SHP77 treated with DMSO at 0.1 percent for 48 hours (cell line): ENCODE measurements at regions not wholly inside any gene's neighbourhood (a gene's known extent, or its start where the extent isn't known, plus 50 kb on each side); places are given as distances from the start of the nearest gene placed in this dataset.
A peak's percentile ranks its signal among the peaks of the same experiment; 100 is the strongest.

Source experiments
- DNase-seq: peaks from one replicate; lab custom pipeline; 2025; lab: John Stamatoyannopoulos, UW

DNA sequence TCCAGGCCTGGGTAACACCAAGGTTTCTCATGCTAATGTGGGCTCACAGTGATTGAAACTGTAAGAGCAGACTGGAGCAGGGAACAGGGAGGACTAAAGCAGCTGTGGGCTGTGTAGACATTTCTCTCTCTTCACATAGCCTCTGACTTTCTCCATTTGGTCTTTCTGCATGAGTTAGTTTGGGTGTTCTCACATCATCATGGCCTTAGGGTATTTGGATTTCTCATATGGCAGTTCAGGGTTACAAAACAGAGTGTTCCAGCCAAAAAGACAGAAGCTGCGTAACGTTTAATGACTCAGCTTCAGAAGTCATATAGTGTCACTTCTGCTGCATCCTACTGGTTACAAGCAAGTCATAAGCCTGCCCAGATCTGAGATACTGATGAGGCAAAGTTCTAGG lies 52.0 kb upstream of the OSBPL8 start:
- no peak for DNase-seq

DNA sequence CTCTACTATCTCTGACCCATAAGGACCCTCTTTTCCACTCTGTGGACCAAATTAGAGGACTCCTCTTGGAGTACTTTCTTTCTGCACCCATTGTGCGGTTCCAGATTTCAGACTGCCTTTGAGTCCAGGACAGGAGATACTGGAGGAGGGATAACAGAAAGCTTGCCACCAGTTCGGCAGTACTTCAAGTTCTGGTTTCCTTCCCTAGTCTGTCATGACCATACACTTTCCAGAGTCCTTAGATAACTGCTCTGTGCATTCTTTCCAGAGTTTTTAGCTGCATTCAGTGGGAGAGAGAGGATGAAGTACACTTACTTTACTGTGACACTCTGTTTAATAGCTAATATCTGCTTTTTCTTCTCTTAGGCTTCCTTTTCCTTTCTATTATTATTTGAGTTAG lies 54.8 kb upstream of the OSBPL8 start:
- DNase-seq: no peak

DNA sequence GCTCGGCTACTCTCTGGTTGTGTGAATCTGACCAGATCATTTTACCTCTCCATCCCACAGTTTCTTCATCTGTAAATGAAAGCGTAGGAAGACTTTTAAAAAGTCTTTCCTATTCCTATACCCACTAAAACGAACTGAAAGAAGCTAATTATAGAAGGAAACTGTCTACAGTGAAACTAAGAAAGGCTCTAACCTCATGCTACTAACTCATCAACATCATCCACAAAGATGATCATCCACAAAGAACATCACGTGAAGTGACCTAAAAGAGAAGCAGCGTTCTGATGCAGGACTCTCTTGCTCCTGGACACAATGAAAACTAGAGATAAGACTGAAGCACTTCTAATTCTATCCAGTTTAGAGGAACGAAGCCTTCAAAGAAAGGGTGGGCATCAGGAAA lies 58.5 kb upstream of the OSBPL8 start:
- no peak for DNase-seq

DNA sequence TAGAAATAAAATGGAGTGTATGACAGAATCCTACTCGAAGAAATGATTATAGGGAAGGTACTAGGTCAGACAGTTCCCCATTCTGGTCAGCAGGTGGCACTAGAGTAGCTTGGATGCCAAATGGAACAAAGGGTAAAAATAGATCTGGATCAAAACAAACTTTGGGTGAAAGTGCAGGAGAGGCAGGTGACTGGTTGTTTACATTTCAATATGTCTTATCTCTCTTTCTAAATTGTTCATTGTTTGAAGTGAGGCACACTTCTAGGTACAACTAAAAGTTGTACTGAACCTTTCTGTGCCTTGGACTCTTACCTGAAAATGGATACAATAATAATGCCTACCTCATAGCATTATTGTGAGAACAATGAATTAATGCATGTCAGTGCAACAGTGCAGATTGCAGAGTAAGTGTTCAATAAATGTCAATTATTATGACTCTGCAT lies 62.0 kb upstream of the OSBPL8 start:
- DNase-seq: peak; percentile 34

DNA sequence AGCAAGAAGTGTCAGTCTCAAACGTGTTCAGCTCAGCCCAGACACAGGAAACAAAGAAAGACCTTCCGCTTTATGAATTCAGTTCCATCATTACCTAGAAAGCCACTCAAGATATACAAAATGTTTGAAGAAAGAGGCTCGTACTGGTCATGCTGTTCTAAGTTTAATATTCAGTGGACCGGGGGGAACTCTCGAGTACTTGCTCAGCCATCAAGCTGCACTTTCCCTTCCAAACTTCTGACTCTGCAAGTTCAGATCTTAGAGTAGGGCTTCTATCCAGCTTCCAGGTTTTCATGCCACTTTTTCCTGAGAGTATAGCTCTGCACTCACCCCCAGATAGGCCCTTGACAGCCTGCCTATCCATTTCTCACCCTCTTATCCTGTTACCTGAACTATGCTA lies 62.8 kb upstream of the OSBPL8 start:
- no peak for DNase-seq

DNA sequence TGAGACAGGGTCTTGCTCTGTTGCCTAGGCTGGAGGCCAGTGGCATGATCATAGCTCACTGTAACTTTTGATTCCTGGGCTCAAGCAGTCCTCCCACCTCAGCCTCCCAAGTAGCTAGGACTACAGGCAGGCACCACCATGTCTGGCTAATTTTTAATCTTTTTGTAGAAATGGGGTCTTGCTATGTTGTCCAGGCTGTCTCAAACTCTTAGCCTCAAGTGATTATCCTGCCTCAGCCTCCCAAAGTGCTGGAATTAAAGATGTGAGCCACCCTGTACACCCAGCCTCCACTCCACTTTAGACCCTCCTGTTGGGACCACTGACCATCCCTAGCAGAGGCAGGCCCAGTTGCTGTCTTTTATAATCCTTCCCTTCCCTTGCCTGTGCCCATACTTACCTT lies 63.3 kb upstream of the OSBPL8 start:
- no peak for DNase-seq

DNA sequence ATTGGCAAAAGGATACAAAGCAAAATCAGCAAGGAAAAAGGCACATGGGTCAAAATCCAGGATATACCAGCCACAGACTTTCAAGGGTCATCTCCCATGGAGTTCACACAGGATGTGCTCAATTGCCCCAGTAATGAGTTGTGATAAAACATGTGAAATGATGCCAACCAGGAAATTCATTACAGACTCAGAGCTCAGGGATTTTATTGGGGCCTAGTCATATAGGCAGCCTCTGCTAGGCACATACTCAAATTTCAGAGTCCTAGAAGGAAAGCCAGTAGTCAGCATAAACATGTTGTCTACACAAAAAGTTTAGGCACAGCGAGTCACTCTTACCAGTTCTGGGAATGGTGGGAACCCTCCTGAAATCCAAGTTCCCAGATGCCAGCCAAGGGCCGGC lies 64.4 kb upstream of the OSBPL8 start:
- DNase-seq: no peak

DNA sequence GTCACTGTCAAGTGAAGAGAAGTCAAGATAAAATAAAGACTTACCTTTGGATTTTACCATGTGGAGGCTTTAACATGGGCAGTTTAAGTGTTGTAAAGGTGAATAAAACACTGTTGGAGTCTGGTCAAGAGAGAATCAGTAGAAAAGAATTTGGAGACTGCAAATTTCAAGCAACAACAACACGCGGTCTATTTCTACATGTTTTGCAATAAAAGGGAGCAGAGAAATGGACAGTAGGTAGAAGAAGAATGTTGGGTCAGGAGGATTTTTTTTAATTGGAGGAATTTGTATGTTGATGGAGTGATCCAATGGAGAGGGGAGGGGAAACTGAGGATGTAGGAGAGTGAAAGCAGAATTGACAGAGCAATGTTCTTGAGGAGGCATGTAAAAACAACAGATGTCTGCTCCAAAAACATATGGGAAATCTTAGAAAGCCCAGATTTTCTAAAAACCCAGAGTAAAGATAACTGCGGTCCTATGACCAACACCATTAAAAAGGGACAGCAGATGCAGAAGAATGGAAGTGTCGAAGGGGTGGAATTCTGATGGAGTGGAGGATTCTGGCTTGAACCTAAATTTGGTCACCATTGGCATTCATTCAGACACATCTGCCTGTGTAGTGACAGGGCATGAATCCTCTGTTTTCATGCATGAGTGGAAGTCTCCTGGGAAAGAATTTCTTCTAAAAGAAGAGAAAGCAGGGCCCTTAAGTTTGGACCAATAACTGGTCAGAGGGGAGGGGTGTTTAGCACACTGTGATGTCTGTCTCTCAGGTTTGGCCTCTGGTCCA lies 68.0 kb upstream of the OSBPL8 start:
- no peak for DNase-seq

DNA sequence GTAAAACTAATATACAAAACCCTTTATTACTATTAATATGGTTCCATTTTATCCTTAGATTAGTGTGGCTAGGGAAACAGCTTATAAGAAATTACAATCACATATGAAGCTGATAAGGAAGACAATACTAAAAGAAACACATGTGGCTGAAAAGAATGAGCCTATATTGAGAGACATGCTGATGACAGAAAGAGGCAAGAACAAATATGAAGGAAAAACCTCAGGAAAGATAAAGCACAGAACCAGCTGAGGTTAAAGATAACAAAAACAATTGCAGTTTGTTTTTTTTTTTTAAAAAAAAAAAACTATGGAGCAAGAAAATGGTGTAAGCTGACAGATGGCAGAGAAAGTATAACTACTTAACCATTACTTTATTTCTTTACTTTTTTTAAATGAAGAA lies 69.2 kb upstream of the OSBPL8 start:
- DNase-seq: no peak

DNA sequence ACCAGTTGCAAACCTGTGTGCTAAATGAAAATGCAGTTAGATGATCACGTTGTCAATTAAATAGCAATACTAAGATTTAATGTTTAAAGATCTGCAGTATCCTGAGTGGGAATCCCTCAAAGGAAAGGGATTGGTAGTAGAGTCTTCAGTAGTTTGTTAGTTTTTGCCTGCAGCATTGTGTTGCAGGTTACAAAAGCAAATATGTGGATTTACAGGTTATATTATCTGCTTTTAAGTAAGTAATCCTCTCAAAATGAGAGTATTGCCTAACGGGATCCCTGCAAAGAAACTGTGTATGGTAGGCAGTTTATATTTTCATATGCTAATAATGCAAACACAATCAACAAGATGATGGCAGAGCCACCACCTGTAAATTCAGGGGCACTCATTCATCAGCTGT lies 72.2 kb upstream of the OSBPL8 start:
- no peak for DNase-seq

DNA sequence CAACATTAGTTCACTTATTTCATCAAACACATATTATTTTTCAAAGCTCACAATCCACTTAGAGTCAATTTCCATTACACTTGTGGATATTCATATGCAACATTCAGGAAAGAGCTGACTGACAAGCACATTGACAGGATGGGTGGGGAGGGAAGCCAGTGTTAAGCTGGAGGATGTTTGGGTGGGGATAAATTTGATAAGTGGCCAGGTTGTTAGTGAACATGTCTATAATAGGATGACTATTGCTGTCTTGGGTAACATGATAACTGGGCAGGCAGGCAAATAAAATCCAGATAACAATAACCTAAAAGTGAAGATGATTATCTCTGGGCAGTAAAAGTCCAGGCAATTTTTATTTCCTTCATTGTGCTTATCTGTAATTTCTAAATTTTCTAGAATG lies 73.8 kb upstream of the OSBPL8 start:
- no peak for DNase-seq

DNA sequence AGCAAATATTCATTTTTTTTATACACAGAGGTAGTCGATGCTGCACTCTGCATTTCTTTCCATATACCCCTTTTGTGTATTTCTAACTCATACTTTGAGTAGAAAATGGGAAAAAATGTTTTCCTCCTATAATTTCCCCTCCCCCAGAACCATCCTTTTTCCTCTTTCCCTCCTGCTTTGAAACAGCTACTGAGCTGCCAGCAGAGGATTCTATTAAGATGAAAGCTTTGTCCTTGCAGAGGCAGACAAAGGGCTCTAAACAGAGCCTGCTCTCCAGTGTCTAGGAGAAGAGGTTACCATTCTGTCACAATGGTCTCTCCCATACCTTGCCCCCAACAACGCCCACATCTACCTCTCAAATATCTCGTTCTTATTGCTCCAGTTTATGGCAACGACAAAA lies 74.6 kb upstream of the OSBPL8 start:
- no peak for DNase-seq

DNA sequence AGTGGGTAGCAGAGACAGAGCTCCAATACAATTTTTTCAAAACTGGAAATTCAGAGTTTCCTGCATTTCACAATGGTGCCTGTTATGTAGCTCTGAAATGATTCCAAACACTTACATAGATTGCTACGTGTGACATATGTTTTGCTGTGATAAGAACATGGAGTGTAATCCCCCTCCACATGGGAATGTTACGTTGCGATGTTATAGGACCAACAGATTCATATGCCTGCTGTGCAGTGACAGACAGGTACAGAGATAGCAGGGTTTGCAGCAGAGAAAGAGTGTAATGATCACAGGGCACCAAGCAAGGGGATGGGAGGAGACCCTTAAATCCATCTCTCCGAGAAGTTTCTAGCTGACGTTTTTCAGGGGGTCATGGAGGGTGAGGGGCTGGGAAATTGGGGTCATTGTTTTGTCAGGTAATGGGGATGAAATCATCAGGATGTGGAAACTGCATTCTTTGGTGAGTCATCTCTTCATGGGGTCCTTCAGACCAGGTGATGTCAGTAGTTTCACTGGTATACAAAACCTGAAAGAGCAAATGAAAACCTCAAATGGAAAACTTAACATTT lies 76.6 kb upstream of the OSBPL8 start:
- no peak for DNase-seq

DNA sequence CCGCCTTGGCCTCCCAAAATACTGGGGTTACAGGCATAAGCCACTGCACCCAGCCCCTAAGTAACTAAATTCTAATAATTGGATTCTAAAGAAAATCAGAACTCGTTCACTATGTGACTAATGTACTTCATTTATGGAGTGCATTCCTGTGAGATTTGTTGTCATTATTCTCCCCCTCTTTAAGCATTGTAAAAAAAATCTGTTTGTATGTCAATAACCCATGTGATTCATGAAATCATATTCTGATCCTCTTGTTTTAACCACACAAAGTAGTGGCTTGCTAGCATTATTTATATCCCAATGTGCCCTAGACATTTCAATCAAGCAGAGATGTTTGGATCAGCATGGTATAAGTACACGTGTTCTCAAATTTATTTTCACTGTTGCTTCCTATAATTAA lies 78.2 kb upstream of the OSBPL8 start:
- DNase-seq: no peak

DNA sequence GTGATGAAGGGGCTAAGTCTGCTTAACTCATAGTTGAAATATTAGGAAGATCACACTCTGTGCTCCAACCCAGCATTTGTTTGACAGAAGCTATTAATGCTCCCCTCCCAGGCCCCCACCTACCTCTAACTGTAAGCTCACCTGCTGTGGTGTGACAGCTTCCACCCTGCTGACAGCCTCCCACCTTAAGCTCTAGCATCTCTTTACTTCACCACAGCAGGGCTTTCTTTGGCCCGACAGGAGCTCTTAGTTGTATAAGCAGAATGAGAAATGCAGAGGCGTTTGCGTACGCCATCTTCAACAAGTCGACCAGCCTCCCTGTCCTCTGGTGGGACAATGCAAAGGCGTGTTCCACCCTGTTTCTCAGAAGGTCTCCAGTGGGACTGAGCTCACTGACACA lies 80.1 kb upstream of the OSBPL8 start:
- DNase-seq: no peak

DNA sequence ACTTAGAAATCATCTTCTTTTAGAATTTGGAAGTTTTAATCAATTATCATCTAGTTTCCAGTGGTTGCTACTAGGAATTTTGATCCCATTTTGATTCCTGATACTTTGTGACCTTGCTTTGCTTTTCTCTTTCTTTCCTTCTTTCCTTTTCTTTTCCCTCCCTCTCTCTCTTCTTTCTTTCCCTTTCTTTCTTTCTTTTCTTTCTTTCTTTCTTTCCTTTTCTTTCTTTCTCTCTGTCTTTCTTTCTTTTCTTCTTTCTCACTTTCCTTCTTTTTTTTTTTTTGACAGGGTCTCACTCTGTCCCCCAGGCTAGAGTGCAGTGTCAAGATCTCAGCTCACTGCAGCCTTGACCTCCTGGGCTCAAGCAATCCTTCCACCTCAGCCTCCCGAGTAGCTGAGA lies 81.5 kb upstream of the OSBPL8 start:
- DNase-seq: no peak

DNA sequence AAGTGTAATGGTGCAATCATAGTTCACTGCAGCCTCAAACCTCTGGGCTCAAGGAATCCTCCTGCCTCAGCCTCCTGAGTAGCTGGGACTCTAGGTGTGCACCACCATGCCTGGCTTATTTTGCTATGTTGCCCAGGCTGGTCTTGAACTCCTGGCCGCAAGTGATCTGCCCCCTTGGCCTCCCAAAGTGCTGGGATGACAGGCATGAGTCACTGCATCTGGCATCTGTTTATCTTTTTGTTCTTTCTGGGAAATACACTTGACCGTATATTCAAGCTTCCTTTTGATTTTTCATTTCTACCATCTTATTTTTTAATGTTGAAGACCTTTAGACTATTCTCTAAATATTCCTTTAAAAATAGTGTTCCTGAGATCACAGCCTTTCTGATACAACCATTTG lies 82.4 kb upstream of the OSBPL8 start:
- DNase-seq: no peak

DNA sequence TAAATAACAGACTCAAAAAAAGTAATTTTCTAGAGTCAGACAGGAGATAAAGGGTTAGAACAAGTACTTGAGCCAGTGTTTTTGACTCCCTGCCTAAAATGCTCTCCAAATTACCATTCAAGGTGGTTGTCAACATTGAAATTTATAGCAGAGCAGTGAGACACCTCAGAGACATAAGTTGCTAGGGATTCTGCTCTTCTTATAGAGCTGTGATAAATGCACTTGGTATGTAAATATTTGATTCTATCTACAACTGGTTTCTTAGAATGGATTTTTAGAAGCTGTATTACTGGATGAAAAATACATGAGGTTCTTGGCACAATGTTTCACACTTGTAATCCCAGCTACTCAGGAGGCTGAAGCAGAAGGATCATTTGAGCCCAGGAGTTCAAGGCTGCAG lies 83.9 kb upstream of the OSBPL8 start:
- DNase-seq: no peak

DNA sequence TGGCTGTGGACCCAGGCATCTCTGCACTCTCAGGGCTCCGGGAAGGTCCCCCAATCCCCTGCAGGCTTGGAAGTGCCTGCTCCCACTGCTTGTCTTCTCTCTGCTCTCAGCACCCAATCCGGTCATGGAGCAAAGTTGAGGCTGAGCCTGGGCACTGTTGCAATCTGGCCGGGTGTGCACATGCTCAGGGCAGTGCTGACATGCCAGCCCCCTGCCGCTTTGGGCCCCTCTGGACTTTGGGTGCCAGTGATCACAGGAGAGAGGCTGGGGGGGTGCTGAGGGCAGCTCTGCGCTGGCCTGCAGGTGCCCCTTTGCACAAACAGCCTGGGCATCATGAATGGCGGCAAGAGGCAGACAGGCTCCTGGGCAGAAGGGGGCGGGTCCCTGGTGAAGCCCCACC lies 85.4 kb upstream of the OSBPL8 start:
- DNase-seq: no peak

DNA sequence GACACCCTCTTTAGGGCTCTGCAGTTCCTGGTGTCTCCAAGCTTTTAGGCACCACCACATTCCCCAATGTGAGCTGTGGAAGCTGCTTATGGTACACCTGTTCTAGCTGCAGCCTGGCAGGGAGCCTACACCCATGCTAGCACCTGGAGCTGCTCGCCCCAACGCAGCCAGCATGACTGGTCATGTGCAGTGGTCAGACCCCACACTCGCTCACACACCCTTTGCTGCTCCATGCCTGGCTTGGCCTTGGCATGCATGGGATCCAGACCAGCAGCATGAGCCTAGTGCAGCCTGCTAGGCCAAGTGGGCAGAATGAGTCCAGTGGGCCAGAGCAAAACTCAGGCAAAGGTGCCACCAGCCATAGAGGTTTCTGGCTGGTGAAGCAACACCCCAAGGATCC lies 86.4 kb upstream of the OSBPL8 start:
- no peak for DNase-seq

DNA sequence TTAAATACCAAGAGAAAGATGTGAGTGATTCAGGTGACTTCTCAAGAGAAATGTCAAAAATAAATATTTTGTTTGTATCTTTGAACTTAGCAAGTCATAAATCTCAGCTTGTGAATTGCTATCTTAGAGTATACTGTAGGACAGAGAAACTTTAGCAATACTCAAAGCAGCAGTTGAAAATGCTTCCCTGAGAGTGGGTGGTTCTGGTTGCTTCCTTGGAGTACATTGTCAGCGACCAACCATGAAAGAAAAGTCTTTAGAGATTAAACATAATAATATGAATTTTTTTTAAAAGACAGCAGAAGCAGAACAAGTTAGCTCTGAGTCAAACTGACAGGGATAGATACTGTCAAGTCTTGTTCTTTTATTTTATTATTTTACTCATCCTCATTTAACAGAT lies 86.8 kb upstream of the OSBPL8 start:
- no peak for DNase-seq

DNA sequence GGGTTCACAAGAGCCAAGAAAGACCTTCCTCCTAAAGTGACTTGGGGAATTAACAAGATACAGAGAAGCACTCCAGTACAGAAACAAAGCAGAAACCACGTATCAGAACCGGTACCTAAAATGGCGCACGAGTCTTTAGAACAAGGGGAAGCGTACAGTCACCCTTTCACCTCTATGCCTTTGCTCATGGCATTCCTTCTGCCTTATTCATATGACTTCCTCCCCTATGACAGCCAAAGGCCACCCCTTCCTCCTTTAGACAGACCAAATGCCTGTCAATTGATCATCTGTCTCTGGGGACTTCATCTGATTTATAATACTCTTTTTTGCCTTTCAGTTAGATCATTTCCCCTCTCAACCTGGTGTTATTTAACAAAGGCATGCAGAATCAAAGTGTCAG lies 89.5 kb upstream of the OSBPL8 start:
- no peak for DNase-seq

DNA sequence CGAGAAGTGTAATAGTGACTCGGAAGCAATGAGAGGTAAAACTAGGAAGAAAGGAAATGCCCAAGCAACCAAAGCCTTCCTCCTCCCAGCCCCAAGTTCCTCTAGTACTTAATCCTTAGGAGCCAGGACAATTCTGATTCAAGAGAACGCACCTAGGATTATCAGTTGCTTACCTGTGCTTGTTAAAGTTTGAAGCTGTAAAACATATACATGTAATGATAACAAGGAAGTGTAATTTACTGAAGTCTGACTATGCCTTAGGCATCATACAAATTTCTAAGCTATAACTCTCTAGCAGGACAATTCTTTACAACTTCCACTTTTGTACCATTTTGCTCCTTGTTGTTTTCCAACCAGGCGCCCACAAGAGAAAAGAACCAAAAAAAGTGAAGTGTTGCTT lies 92.8 kb upstream of the OSBPL8 start:
- no peak for DNase-seq

DNA sequence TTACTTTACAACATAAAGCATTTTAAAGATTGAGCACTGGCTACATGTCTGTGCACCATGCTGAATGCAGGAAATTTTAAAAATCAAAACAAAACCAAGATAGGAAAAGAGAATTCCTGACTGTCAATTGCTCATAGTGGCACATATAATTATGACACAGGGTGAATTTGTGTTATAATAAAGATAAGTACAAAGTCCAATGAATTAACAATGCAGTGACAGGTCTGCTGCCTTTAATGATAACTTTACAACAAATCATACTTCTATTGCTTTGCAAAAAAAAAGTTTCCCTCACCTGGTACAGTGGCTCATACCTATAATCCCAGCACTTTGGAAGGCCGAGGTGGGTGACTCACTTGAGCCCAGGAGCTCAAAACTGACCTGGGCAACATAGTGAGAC lies 93.8 kb upstream of the OSBPL8 start:
- no peak for DNase-seq
